ENCODE measurements at regions not wholly inside any gene's neighbourhood (a gene's known extent, or its start where the extent isn't known, plus 50 kb on each side); places are given as distances from the start of the nearest gene placed in this dataset.
"Not testable (repeated sequence)": the region's sequence is repeated elsewhere in the genome, so short reads cannot be mapped to it uniquely, and the experiment has no call there.

DNA sequence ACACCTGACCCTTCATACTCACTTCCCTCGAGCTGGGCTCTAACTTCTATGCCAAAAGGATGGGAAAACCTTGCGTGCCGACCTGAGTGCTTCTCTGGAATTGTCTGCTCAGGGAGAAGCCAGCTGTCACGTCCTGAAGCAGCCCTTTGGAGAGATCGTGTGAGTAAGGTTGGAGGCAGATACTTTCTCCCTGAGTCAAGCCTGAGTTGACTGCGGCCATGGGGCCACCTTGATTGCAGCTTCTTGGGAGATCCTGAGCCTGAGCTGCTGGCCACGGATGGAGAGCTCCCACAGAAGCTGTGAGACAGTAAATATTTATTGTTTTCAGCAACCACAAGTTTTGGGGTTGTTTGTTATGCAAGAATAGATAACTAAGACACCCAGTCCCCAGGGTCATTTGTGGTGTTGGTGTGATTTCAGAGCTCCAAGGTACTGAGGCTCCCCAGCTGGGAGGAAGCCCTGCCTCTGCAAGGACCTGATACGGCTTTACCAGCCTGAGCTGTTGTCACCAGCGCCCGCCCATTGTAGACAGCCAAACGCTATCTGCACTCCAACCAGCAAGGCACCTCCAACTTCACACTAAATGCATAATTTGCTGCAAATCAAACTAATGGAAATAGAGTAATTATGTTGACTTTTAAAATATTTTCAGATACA lies 531.6 kb downstream of the PTPRU start:
- DNase-seq = no peak

DNA sequence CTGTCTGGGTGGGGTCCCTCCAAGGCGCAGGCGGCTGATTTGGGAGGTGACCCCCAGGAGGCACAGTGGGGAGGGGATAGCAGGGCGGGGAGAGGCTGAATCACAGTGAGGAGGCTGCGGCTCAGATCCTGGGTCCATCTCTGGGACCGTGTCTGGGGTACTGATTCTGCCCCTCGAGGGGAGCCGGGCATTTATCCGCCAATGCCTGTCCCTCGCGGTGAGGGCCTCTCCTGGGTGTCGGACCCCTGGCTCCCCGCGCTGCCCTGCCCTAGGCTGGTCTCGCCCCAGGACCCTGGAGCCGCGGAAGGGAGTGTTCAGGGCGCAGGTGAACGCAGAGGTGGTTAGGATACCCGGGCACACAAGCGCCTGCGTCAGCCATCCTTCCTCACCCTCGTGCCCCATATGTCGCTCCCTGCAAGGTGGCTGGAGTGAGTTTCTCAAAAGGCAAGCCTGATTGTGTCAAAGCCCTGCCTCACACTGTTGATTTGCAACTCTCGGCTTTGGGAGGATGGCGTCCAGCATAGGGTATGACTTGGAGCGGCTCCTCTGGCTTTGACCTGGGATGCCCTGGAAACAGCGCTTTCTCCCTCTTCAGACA lies 530.9 kb downstream of the PTPRU start:
- DNase-seq = no peak

DNA sequence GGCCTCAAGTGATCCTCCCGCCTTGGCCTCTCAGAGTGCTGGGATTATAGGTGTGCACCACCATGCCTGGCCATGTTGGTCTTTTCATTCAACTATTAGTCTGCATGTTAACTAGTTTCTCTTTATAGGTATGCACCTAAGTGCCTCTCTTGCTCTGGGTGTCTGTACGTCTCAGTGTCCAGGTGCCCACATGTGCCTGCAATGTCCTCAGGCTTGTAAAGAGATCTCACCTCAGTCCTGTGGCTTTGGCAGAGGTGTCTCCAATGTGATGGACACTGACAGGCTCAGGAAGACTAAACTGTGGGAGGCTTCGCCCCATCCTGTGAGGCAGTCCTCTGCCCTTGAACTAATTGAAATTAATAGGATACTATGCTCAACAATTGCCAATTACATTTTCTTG lies 526.3 kb downstream of the PTPRU start:
- no peak for DNase-seq

DNA sequence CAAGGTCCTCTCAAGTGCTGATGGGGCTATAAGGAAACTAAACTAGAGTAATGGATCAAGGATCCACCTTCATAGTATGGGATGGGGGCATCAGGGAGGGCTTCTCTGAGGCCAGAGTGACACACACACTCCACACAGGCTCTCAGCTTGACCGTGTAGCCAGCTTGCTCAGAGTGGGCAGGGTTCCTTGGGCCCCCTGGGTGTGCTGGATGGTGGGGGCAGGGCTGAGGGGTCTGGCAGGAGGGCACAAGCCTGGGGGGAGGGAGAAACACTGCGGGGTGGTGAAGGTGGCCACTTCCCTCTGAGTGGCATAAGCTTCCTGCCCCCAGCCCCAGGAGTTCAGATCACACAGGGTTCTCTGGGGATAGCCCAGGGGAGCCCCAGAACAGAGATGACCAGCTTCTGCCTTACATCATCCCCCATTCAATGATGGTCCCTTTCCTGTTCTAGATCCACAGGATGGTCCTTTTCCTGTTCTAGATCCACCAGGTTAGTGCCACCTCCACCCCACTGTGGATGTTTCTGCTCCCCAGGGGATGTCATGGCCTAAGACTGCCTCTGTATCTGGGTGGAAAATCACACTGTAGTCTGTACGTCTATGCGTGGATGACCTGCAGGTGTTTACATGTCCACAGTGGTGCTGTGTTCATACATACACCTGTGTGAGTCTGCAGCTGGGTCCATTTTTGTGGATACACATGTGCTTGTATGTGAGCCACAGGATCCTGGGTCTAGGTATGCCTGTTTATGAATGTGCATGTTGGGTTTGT lies 525.0 kb downstream of the PTPRU start:
- no peak for DNase-seq

DNA sequence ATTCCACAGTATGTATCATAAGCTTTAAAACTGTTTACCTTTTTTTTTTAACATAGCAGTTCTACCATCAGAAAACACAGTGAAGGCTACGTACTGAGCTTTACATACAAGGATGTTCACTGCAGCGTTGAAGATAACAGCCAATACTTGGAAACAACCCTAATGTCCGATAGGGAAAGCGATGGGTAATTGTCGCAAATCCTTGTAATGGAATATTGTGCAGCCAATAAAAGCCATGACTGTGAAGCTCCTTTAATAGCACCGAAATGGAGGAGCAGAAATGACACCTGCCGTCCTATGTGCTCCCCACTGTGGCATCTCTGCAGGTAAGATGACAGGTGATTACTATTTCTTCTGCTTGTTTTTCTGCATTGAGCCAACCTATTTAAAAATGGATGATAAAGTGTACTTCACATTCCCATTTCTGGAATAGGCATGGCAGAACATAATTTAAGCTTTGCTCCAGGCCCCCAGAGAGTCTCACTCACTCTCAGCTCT lies 523.8 kb downstream of the PTPRU start:
- no peak for DNase-seq

DNA sequence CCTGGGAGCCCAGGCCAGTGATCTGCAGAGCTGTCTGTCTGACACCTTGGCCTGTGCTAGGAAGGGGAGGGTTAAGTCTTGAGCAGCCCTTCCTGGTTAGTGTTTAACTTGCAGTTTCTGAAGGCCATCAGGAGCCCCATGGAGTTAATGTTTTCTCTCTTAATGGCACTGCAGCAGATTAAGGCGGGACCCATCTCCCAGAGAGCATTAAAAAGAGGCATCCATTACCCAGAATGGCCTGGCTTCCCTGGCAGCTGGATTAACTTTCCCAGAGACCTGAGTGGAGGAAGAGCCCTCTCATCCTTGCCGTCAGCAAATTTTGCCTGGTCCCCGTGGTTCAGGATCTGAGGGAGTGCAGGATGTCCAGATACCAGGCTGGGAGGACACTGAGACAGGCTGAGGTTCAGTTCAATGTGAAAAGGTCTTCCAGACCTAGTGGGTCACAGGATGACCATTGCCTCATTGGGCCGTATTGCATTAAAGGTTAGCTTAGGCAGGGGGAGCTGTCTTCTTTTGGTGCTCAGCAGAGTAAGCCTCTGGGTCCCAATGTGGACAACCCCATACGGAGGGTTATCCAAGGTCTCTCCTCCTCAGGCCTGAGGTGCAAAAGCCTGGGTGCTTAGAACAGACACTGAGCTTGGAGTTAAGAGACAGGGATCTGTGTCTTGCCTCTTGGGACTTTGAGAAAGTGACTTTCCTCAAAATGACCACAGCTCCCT lies 522.6 kb downstream of the PTPRU start:
- no peak for DNase-seq

DNA sequence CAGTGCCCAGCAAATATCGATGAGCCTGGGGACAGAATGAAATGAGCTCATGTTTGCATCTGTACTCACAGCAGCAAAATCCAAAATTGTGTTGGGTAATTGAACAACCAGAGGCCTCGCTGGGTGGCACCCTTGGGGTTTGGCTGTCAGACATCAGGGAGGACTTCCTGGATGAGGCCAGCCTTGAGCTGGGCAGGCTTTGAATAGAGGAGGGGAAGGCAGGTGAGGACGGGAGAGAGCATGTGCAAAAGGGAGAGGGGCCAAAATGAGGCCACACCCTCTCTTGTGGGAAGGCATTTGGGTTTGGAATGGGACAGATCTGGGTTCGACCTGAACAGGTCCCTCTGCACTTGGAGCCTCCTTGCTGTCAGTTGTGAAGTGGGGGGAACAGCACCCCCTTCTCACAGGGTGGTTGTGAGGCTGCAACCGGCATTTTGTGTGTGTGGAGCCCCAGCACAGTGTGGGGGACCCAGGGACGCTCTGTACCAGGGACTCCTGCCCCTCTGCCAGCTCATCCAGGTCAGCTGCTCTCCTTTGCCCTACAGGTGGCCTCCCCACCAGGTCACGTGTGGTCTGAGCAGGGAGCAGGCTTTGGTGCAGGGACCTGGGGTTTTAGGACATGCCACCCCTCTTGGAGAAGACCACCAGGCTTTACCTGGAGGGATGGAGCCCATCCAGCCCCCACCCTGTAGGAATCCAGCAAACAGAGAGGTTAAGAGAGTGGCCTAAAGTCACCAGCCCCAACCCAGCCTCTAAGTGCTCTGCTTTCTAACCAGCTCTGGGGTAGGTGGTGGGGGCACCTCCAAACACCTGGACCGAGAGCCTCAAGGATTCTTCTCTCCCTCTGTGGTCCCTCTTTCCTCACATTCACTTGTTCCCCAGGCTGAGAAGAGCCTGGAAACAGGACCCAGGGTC lies 521.8 kb downstream of the PTPRU start:
- no peak for DNase-seq

DNA sequence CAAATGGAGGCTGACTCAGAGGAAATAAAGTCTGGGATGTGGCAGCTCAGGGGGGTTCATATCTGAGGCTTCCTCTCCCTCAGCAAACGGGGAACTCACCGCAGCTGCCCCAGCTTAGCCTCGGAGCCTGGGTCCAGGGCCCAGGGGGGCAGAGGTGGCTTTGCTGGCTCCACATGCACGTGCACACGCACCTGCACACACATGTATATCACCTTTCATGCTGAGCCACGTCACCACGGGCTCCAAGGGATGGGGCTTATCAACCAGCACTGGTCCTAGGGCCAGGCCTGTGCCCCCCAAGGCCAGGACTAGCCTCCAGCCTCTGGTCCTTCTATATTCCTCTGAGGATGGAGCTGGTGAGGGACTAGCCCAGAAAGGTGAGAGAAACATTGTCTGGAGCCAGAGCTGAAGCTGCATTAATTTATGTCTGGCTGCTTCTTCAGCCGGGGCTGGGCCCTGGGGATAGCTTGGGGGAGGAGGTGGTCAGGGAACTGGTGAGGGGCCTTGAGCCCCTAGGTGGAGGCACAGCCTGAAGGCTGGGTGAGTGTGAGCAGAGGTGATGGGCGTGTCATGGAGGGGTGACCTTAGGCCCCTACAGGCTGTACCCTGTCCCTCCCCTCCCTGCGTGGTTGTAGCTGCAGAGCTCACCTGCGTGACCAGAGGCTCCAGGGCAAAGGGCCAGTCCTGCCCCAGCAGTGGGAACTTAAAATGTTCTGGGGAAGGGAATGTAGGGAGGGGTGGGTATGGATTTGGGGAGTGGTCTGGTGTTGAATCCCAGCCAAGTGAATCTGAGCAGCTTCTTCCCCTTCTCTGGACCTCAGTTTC lies 520.8 kb downstream of the PTPRU start:
- no peak for DNase-seq

DNA sequence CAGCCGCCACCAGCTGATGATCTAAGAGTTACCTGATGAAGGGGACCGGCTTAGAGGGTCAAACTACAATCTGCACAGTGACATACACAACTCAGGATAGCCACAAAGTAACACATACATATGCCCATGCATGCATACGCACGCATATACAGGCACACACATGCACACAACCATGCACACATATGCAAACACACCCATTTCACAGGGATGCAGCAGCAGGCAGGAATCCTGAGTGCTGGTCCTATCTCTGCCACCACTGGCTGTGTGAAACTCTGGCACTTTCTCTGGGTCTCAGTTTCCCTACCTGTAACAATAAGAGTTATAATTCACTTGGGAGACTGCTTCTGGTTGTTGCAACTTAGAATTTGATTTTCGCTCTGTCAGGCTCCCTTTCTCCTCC lies 520.2 kb downstream of the PTPRU start:
- DNase-seq = no peak

DNA sequence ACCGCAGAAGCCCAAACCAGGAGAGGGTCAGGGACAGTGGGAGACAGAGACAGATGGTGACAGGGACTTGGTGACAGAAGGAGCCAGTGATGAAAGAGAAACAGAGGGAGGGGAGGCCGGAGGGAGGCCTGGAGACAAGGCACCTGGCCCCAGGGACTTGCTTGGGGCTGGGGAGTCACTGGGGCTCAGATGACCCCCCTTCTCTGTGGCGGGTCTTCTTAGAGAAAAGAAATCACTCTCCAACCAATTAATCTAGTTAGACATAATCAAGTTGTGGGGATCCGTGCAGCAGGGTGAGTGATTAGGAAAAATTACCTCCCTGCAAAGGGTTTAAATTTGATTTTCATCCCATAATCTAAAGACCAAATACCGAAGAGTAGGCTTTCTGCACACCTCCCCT lies 519.8 kb downstream of the PTPRU start:
- no peak for DNase-seq

DNA sequence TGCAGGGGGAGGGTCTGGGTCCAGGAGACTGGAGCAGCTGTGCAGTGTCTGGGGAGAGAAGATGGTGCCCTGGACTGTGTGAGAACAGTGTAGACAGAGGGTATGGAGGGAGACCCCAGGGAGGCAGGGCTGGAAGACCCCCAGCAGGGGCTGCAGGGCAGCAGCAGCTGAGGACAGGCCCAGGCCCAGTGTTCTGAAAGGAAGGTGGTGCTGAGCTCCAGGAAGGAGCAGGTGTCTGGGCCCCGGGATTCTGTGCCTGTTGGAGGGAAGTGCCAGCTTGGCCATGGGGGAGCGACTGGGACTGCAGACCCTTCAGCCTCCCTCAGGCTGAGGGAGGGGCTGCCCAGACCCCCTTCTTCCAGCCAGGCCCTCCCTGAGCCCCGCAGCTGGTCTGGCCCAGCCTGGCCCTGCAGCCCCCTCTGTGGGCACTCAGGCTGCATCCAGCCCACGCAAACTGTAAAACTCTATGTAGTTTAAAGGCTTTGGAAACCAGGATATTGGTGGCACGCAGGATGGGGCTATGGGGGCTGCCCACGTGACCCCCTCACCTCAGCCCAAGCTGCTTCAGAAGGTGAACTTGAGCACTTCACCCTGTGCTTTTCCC lies 519.2 kb downstream of the PTPRU start:
- not testable (repeated sequence) for DNase-seq

DNA sequence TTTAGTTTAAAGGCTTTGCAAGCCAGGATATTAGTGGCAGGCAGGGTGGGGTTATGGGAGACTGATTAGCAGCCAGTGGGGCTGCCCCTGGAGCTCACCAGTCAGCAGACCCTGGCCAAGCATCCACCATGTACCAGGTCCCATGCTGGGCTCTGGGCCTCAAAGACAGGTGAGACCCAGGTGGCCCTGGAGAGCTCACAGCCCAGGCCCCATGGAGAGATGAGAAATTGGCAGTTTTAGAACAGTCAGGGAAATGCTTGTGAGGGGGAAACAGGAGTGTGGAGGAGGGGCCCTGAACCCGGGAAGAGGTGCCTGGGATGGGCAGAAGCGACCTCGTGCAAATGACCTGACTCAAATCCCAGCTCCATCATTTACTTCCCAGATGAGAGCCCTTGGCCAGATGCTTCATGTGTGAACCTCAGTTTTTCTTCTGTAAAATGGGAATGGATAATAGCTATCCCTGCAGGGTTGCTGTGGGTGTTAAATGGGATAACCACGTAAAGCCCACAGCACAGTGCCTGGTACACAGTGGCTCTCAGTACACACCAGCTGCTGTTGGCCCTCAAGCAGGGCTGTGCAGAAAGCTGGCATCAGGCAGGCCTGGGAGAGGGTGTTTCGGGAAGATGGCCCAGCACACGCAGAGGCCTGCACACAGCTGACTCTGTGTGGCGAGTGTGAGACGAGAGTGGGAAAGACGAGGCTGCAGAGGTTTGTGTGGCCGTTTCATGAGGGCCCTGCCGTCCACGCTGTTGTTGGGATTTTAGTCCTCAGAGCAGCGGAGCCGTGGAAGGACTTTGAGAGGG lies 518.5 kb downstream of the PTPRU start:
- no peak for DNase-seq

DNA sequence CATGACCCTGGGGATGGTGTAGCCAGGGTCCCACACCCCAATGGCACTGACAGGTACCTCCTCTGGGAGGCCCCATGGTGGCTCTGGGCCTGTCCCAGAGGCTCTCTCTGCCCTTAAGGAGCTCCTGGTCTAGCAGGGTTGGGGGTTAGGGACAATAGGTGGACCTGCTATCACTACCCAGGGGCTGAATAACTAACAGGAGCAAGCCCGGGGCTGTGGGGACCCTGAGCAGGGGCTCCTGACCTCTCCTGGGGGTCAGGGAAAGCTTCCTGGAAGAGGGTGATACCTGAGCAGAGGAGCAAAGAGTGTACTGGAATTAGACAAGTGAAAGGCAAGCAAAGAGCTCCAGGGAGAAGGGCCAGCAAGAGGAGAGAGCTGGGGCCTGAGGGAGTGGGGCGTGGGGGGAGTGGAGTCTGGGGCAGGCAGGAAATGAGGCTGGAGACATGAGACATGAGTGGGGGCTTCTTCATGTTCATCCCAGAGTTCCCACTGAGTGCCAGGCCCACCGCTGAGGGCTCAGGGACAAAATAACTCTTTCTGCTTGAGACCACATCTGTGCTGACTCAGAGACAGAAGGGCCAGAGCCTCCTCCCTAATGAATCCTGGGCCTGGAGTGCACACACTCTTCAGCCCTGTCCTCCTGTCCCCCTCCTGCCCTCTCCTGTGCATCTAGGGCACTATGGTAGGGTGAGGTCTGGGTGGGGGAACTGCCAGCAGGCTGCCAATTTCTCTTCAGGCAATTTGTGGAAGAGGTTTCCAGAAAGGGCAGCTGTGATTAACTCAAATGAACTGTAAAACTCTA lies 517.6 kb downstream of the PTPRU start:
- no peak for DNase-seq

DNA sequence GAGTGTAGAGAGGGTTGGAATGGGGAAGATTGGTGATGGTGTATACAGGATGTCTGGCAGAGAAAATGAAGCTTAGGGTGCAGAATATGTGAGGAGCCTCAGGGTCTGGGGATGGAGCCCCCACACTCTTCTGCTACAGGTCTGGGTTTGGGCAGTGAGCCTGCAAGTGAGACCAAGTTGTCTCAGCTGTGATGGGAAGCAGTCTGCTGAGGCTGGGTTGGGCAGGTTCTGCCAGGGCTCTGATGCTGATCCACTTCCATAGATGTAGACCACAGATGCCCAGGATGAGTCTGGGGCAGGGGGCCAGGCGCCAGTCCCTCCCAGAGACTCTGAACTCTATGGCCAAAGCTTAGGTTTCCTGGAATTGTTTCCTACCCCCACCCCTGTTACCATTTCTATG lies 516.9 kb downstream of the PTPRU start:
- no peak for DNase-seq

DNA sequence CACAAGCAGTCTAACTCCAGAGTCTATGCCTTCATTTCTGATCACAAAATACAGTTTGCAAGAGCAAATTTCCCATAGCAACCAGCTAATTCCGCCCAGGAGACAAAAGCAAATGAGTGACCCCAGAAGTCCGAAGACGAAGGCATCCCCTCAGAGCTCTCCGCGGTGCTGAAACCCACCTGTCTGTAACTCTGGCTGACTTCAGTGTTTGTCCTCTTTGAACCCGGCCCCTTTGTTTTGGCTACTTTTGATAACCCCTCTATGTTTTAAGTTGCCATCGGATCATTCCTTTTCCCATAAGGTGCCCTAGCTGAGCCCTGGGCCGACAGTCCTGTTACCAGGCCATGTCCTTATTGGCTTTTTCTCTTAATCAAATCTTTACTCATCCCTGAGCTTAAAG lies 515.8 kb downstream of the PTPRU start:
- DNase-seq = no peak

DNA sequence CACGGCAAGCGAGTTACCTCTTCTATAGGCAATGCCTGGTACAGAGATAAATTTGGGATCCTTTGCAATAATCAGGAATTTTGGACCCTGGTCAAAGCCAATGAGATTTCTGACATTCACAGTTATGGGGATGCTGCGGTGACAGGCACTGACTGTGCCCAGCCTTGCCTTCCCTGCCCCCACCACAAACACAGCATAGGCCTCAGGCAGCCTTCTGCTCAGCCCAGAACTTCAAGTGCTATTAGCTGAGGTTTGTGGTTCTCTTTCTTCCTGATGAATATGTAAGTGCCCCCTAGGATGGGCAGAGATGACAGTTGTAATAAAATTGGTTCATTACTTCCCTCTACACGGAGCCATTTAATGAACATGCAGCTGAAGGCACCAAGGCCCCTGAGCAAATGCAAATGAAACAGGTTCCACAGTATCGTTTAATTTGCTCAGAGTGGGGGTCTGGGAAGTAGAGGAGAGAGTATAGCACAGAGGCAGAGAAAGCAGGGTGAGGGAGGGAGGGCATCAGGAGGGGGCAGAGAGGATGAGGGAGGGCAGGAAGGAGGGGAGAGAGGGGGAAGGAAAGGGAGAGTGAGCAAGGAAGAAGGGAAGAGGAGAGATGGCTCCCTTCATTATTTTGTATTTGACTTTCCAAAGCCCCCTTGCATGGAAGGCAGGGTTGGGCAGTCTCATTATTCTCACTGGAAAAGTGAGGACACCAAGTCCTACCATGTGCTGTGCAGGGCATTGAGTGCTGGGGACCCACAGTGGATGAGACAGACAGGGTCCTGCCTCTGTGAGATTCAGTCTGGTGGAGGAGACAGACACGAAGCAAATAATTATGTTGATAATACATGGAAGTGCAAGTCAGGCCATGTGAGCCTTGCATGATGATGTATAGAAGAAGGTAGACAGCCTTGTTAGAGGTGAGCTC lies 513.0 kb downstream of the PTPRU start:
- DNase-seq = no peak

DNA sequence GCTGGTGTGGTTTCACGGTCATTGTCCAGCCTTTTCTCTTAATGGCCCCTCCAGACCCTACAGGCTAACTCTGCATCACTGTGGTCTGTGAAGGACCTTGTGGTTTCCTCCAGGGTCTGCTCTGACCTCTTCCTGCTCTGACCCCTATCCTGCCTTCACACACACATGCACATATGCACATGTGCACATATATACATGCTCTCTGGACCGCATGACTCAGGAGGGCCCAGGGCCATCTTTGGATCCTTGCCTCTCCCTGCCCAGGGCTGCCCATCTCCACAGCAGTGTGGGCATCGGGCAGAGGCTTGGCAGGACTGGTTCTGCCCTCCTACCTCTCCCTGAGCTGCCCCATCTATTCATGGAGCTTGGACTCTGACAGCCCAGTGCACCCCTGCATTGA lies 510.9 kb downstream of the PTPRU start:
- DNase-seq = no peak

DNA sequence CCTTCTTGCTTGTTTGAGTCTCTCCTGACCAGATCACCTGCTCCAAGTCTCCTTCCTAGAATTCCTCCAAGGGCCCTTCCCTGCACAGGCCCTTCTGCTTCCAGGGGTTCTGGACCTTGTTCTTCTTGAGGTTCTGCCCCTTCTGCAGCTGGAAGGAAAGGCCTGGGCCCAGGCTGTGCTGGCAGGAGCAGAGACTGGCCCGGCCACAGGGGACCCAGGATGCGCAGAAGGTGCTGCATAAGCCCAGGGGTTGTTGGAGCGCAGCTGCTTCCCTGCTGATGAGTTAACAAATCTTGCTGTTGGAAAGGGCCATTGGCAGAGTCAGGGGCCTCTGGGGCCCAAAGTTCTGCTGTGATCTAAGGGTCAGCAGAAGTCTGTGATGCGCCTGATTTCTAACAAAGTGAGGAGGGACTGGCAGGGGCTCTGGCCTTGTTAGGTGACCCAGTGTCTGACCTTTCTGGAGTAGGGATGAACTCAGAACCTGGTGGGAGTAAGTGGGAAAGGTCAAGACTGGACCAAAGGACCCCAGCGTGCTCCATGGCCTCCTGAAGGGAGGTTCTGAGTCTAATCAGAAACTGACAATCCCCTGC lies 509.8 kb downstream of the PTPRU start:
- DNase-seq = no peak
